Skin epidermis (tissue), 12 donors: ENCODE measurements at regions not wholly inside any gene's neighbourhood (a gene's known extent, or its start where the extent isn't known, plus 50 kb on each side); places are given as distances from the start of the nearest gene placed in this dataset.
"Not testable (repeated sequence)": the region's sequence is repeated elsewhere in the genome, so short reads cannot be mapped to it uniquely, and the experiment has no call there.

Experiments
- H3K27ac ChIP-seq, 21 experiments: fragments of 200-600 bp; sonication (generic) in 11 of 21; one replicate each; pipeline ENCODE4 v1.5.0; 2020; ENCODE audit warnings: mild to moderate bottlenecking in 3 of 21, inconsistent platforms in 2 of 21, moderate library complexity in 2 of 21
- H3K4me3 ChIP-seq, 7 experiments: fragments of 200-600 bp; sonication (generic) in 2 of 7; one replicate each; pipeline ENCODE4 v1.5.0; 2020; ENCODE audit warnings: inconsistent platforms in 2 of 7, mild to moderate bottlenecking in 2 of 7, moderate library complexity in 1 of 7

GRCh38 chr3:101913168-101913567, 63.9 kb downstream of the NFKBIZ start:
- peak overlapping the region in 11 of 21 experiments; percentile 2 to 60 (median 33) for H3K27ac ChIP-seq
- no peak overlapping the region for H3K4me3 ChIP-seq

GRCh38 chr3:101917761-101918160, 68.4 kb downstream of the NFKBIZ start:
- not testable (repeated sequence) for H3K4me3 ChIP-seq, H3K27ac ChIP-seq

- not testable (repeated sequence) for H3K27ac ChIP-seq, H3K4me3 ChIP-seq
Observed at GRCh38 chr3:101922151-101922725, 72.9 kb downstream of the NFKBIZ start.

GRCh38 chr3:101924621-101925020, 75.3 kb downstream of the NFKBIZ start:
- not testable (repeated sequence) for H3K27ac ChIP-seq, H3K4me3 ChIP-seq

GRCh38 chr3:101925124-101925523, 75.8 kb downstream of the NFKBIZ start:
- H3K27ac ChIP-seq, H3K4me3 ChIP-seq: not testable (repeated sequence)

- no peak overlapping the region for H3K27ac ChIP-seq
- H3K4me3 ChIP-seq = no peak overlapping the region
Observed at GRCh38 chr3:101925564-101925963, 76.2 kb downstream of the NFKBIZ start.

GRCh38 chr3:101926594-101927105, 77.3 kb downstream of the NFKBIZ start:
- Histone ChIP-seq H3K27ac (no peak overlapping the region), H3K4me3 (no peak overlapping the region)

- Histone ChIP-seq H3K27ac (no peak overlapping the region), H3K4me3 (no peak overlapping the region)
Observed at GRCh38 chr3:101928890-101929289, 79.6 kb downstream of the NFKBIZ start.

- H3K27ac ChIP-seq = no peak overlapping the region
- H3K4me3 ChIP-seq = no peak overlapping the region
Observed at GRCh38 chr3:101931081-101931480, 81.8 kb downstream of the NFKBIZ start.

- Histone ChIP-seq H3K27ac (no peak overlapping the region), H3K4me3 (no peak overlapping the region)
Observed at GRCh38 chr3:101932326-101933068, 83.2 kb downstream of the NFKBIZ start.

- peak overlapping the region in 1 of 7 experiments; percentile 18 for H3K4me3 ChIP-seq
- H3K27ac ChIP-seq = peak overlapping the region in 12 of 21 experiments; percentile 10 to 80 (median 56)
Observed at GRCh38 chr3:101936419-101937356, 87.4 kb downstream of the NFKBIZ start.

GRCh38 chr3:101938262-101938847, 89.0 kb downstream of the NFKBIZ start:
- Histone ChIP-seq H3K27ac (peak overlapping the region in 2 of 21 experiments; percentile 4 to 17), H3K4me3 (no peak overlapping the region)

GRCh38 chr3:101939361-101940049, 90.2 kb downstream of the NFKBIZ start:
- Histone ChIP-seq H3K27ac (peak overlapping the region in 8 of 21 experiments; percentile 0 to 70 (median 50)), H3K4me3 (no peak overlapping the region)

- H3K4me3 ChIP-seq = no peak overlapping the region
- H3K27ac ChIP-seq = peak overlapping the region in 9 of 21 experiments; percentile 7 to 70 (median 48)
Observed at GRCh38 chr3:101940521-101941317, 91.4 kb downstream of the NFKBIZ start.

GRCh38 chr3:101941318-101942040, 92.2 kb downstream of the NFKBIZ start:
- Histone ChIP-seq H3K27ac (peak overlapping the region in 4 of 21 experiments; percentile 1 to 59 (median 46)), H3K4me3 (no peak overlapping the region)

- Histone ChIP-seq H3K4me3 (no peak overlapping the region), H3K27ac (peak overlapping the region in 4 of 21 experiments; percentile 1 to 59 (median 44))
Observed at GRCh38 chr3:101942356-101942755, 93.0 kb downstream of the NFKBIZ start.

GRCh38 chr3:101943029-101943428, 93.7 kb downstream of the NFKBIZ start:
- no peak overlapping the region for H3K4me3 ChIP-seq
- peak overlapping the region in 1 of 21 experiments; percentile 33 for H3K27ac ChIP-seq

GRCh38 chr3:101944308-101944707, 95.0 kb downstream of the NFKBIZ start:
- H3K27ac ChIP-seq = no peak overlapping the region
- H3K4me3 ChIP-seq = no peak overlapping the region
